VCaP (cell line): ENCODE measurements at regions not wholly inside any gene's neighbourhood (a gene's known extent, or its start where the extent isn't known, plus 50 kb on each side); places are given as distances from the start of the nearest gene placed in this dataset.
A peak's percentile ranks its signal among the peaks of the same experiment; 100 is the strongest.
"Not testable (repeated sequence)": the region's sequence is repeated elsewhere in the genome, so short reads cannot be mapped to it uniquely, and the experiment has no call there.

Experiments used
- H3K27ac ChIP-seq: fragments of 450-650 bp; 2 replicates; pipeline ENCODE4 v1.5.1; 2017
- TF ChIP-seq, protein P1 (sequence below): fragments of 450-650 bp; conservative IDR thresholded peaks from 2 replicates; pipeline ENCODE4 v1.5.1; 2017; ENCODE audit warnings: mild to moderate bottlenecking, moderate library complexity

DNA sequence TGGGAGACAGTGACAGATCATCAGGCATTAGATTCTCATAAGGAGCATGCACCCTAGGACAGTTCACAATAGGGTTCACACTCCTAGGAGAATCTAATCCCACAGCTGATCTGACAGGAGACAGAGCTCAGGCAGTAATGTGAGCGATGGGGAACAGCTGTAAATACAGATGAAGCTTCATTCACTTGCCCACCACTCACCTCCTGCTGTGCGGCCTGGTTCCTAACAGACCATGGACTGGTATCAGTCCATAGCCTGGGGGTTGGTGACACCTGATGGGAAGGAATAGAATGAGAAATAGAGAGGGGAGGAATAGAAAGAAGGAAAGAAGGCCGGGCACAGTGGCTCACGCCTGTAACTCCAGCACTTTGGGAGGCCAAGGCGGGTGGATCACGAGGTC, 336.8 kb upstream of the SASH1 start:
- TF ChIP-seq, protein P1, sequence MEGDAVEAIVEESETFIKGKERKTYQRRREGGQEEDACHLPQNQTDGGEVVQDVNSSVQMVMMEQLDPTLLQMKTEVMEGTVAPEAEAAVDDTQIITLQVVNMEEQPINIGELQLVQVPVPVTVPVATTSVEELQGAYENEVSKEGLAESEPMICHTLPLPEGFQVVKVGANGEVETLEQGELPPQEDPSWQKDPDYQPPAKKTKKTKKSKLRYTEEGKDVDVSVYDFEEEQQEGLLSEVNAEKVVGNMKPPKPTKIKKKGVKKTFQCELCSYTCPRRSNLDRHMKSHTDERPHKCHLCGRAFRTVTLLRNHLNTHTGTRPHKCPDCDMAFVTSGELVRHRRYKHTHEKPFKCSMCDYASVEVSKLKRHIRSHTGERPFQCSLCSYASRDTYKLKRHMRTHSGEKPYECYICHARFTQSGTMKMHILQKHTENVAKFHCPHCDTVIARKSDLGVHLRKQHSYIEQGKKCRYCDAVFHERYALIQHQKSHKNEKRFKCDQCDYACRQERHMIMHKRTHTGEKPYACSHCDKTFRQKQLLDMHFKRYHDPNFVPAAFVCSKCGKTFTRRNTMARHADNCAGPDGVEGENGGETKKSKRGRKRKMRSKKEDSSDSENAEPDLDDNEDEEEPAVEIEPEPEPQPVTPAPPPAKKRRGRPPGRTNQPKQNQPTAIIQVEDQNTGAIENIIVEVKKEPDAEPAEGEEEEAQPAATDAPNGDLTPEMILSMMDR, result no peak

DNA sequence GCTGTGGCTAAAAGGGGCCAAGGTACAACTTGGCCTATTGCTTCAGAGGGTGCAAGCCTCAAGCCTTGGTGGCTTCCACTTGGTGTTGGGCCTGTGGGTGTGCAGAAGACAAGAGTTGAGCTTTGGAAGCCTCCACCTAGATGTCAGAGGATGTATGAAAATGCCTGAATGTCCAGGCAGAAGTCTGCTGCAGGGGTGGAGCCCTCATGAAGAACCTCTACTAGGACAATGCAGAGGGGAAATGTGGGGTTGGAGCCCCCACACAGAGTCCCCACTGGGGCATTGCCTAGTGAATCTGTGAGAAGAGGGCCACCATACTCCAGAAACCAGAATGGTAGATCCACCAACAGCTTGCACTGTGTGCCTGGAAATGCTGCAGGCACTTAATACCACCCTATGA, 332.1 kb upstream of the SASH1 start:
- not testable (repeated sequence) for H3K27ac ChIP-seq

More for the DNA sequence above, 336.8 kb upstream of the SASH1 start:
- H3K27ac ChIP-seq, result no peak overlapping the region

DNA sequence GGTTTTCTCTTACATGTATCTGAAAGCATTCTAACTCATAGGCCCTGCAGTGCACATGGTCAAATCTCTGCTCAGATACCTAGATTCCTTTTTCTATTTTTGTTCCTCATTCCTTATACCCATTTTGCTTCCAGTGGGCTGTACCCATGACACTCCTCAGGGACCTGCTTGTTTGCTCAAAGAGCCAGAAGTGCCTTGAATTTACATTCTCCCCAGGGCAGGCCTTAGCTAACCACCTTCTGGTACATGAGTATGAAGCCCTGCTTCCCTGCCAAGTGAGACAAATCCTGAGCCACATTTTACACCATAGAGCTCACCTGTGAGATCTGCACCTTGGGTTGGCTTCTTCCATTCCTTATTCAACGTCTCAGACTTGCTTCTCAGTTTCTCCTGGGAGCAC, 326.6 kb upstream of the SASH1 start:
- H3K27ac ChIP-seq, result no peak overlapping the region
- TF ChIP-seq, protein P1, result no peak

DNA sequence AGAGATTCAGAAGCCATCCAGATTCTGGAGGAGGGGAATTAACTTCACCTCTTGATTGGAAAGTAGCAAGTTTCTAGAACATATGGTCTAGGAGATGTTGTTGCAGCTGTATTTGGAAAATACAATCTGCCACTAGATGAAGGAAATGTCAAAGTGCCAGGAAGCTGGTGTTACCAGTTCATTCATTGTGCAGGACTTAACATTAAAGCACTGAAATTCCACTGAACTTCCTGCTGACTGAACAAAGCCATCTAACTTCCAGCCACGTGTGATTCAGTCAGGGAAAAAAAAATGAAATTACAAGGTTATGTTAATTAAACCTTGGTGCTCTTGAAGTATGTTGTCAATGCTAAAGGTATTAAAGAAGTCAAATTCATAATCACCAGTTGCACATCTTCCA, 321.5 kb upstream of the SASH1 start:
- TF ChIP-seq, protein P1, result no peak
- H3K27ac ChIP-seq, result no peak overlapping the region

DNA sequence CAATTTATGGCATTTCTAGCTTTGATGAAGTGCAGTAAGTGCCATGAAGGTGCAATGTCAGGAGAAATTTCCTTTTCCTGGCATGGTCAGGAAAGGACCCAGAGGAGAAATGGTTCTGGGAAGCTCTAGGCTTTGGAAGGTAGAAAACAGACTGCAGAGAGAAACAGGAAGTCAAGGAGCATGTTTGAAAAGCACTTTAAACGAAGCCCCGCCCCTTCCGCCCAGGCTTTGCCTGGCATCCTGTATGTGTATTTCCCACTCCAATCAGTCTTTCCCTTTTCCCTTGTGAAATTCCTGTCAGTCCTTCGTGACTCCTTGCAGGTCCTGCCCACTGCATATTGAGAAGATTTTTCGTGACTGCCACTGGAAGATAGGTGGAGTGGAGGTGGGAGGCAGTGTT, 320.9 kb upstream of the SASH1 start:
- TF ChIP-seq, protein P1, result no peak
- H3K27ac ChIP-seq, result no peak overlapping the region

DNA sequence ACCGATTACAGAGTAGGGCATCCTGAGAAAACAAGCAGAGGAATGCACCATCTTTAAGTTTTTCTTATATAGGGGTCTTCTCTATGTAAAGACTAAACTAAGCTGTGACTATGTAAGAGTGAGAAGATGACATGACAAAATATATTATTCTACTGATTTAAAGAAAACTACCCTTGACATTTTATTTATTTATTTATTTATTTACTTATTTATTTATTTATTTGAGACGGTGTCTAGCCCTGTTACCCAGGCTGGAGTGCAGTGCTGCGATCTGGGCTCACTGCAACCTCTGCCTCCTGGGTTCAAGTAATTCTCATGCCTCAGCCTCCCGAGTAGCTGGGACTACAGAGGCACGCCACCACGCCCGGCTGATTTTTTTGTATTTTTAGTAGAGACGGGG, 320.4 kb upstream of the SASH1 start:
- not testable (repeated sequence) for H3K27ac ChIP-seq

DNA sequence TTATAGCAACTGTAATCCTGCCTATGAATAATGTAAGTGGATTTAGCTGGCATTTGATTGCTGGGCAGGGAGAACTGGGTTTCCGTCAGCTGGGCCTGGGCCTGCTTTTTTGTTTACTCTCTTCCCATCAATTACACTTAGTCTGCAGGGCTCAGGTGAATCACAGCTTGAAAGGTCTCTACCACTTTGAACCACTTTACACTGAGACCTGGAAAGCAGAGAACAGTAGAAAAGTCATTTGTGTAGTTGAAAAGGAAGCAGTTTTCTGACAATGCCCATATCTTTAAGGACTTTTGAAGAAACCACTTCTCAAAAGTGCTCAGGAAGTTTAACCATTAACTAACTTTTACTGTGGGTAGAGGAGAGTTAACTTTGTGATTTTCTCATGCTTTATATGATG, 315.4 kb upstream of the SASH1 start:
- TF ChIP-seq, protein P1, result no peak
- peak overlapping the region; percentile 45 for H3K27ac ChIP-seq

DNA sequence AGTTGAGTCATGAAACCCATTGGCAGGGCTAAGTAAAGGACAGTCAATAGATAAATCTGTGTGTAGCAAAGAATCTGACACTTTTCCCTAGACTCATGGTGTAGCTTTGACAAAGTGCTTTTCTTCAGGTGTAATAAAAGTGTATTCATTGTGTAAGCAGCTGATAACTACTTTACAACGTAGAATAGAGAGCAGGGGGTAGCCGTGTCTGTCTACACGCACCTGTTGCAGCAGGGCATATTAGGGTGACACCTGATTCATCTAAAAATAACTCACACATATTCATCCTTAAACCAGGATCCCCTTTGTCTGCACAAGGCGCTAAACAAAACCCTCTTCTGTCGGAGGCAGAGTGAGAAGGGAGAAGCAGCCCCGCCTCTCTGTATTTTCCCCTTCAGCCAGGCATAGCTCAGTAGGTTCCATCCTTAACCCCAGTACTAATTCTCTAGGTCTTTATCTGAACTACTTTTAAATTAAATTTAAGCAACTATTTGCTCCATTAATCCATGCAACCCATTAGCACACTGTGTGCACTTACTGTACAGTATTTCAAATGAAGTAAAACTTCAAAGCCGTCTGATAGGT, 306.7 kb upstream of the SASH1 start:
- H3K27ac ChIP-seq, result no peak overlapping the region
- TF ChIP-seq, protein P1, result no peak

DNA sequence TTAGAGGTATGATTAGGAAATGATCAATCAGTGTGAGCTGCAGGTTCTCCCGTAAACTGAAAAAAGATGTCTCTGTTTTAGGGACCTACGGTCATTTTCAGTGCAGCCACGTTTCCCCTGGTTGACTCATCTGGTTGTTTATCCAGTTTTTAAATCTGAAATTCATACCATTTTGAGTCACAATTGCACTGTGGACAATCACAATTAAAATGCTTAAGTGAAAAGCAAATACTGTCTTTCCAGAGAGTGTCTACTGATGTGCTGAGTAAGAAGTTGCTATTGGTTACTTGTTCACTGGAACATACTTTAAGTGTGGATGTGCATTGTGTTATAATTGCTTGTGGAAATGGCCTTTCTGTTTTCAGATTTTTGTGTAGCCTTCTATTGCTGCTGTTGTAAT, 305.1 kb upstream of the SASH1 start:
- H3K27ac ChIP-seq, result no peak overlapping the region
- TF ChIP-seq, protein P1, result no peak
